ENCODE measurements at regions not wholly inside any gene's neighbourhood (a gene's known extent, or its start where the extent isn't known, plus 50 kb on each side); places are given as distances from the start of the nearest gene placed in this dataset.

DNA sequence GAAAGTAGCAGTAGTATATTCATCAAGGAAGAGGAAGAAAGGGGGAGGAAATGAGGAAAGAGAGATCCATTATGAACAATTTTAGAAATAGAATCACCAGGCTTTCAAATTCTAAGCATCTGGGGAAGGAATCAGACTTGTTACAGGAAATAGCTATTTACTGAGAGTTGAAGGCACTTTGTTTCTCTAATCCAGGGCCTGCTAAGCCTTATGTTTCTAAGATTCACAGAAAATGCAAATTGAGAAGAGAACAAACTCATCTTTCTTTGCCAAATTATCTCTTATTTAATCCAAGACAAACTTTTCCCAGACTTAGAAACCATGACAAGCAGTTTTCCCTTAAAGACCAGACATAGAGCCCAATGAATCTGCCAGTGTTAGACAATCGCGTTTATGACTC, 528.0 kb upstream of the NMUR2 start:
- ATAC-seq, result no peak
- TF ChIP-seq ISL1 (CRISPR knock-in tag; IDR thresholded peaks at IDR 0.05) (no peak), ZFP3 (CRISPR knock-in tag; IDR thresholded peaks at IDR 0.05) (no peak), ZNF70 (CRISPR knock-in tag; IDR thresholded peaks at IDR 0.05) (no peak), OSR1 (CRISPR knock-in tag; IDR thresholded peaks at IDR 0.05) (no peak), ZC3H10 (CRISPR knock-in tag; IDR thresholded peaks at IDR 0.05) (no peak), ESRRG (CRISPR knock-in tag; IDR thresholded peaks at IDR 0.05) (no peak), TCF4 (CRISPR knock-in tag; IDR thresholded peaks at IDR 0.05; ENCODE audit: borderline replicate concordance) (no peak), ARNTL (CRISPR knock-in tag; IDR thresholded peaks at IDR 0.05; ENCODE audit: borderline replicate concordance, low read depth) (no peak), GLIS3 (CRISPR knock-in tag; IDR thresholded peaks at IDR 0.05) (no peak), PPARA (CRISPR knock-in tag; IDR thresholded peaks at IDR 0.05; ENCODE audit: borderline replicate concordance) (no peak), SNAI2 (CRISPR knock-in tag; IDR thresholded peaks at IDR 0.05) (no peak), RARB (CRISPR knock-in tag; IDR thresholded peaks at IDR 0.05) (no peak), TOX (CRISPR knock-in tag; IDR thresholded peaks at IDR 0.05; ENCODE audit: borderline replicate concordance) (no peak)
- TF ChIP-seq, protein P1, sequence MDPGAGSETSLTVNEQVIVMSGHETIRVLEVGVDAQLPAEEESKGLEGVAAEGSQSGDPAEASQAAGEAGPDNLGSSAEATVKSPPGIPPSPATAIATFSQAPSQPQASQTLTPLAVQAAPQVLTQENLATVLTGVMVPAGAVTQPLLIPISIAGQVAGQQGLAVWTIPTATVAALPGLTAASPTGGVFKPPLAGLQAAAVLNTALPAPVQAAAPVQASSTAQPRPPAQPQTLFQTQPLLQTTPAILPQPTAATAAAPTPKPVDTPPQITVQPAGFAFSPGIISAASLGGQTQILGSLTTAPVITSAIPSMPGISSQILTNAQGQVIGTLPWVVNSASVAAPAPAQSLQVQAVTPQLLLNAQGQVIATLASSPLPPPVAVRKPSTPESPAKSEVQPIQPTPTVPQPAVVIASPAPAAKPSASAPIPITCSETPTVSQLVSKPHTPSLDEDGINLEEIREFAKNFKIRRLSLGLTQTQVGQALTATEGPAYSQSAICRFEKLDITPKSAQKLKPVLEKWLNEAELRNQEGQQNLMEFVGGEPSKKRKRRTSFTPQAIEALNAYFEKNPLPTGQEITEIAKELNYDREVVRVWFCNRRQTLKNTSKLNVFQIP (CRISPR knock-in tag; IDR thresholded peaks at IDR 0.05; ENCODE audit: borderline replicate concordance, low read depth), result no peak
- TF ChIP-seq, protein P2, sequence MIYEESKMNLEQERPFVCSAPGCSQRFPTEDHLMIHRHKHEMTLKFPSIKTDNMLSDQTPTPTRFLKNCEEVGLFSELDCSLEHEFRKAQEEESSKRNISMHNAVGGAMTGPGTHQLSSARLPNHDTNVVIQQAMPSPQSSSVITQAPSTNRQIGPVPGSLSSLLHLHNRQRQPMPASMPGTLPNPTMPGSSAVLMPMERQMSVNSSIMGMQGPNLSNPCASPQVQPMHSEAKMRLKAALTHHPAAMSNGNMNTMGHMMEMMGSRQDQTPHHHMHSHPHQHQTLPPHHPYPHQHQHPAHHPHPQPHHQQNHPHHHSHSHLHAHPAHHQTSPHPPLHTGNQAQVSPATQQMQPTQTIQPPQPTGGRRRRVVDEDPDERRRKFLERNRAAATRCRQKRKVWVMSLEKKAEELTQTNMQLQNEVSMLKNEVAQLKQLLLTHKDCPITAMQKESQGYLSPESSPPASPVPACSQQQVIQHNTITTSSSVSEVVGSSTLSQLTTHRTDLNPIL (CRISPR knock-in tag; IDR thresholded peaks at IDR 0.05; ENCODE audit: low read depth), result no peak
- TF ChIP-seq, protein P3, sequence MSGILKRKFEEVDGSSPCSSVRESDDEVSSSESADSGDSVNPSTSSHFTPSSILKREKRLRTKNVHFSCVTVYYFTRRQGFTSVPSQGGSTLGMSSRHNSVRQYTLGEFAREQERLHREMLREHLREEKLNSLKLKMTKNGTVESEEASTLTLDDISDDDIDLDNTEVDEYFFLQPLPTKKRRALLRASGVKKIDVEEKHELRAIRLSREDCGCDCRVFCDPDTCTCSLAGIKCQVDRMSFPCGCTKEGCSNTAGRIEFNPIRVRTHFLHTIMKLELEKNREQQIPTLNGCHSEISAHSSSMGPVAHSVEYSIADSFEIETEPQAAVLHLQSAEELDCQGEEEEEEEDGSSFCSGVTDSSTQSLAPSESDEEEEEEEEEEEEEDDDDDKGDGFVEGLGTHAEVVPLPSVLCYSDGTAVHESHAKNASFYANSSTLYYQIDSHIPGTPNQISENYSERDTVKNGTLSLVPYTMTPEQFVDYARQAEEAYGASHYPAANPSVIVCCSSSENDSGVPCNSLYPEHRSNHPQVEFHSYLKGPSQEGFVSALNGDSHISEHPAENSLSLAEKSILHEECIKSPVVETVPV (CRISPR knock-in tag; IDR thresholded peaks at IDR 0.05), result no peak
- TF ChIP-seq, protein P4, sequence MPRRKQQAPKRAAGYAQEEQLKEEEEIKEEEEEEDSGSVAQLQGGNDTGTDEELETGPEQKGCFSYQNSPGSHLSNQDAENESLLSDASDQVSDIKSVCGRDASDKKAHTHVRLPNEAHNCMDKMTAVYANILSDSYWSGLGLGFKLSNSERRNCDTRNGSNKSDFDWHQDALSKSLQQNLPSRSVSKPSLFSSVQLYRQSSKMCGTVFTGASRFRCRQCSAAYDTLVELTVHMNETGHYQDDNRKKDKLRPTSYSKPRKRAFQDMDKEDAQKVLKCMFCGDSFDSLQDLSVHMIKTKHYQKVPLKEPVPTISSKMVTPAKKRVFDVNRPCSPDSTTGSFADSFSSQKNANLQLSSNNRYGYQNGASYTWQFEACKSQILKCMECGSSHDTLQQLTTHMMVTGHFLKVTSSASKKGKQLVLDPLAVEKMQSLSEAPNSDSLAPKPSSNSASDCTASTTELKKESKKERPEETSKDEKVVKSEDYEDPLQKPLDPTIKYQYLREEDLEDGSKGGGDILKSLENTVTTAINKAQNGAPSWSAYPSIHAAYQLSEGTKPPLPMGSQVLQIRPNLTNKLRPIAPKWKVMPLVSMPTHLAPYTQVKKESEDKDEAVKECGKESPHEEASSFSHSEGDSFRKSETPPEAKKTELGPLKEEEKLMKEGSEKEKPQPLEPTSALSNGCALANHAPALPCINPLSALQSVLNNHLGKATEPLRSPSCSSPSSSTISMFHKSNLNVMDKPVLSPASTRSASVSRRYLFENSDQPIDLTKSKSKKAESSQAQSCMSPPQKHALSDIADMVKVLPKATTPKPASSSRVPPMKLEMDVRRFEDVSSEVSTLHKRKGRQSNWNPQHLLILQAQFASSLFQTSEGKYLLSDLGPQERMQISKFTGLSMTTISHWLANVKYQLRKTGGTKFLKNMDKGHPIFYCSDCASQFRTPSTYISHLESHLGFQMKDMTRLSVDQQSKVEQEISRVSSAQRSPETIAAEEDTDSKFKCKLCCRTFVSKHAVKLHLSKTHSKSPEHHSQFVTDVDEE (CRISPR knock-in tag; IDR thresholded peaks at IDR 0.05), result no peak

DNA sequence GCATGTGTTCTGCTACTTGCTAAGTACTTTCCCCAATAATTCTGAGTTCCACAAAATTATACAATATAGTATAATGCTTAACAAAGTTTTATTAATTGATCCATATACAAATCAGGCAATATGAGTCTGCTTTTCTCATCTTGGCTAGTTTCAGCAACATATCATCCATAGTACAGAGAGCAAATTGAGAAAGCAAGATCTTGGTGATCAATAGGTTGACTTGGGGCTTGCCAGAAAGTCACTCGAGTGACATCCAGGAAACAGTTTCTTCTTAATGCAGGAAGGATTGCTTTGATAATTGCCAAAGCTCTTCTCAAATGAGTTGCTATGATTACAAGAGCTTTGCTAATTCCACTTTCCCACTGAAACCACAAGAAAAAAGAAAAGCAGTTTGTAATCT, 533.6 kb upstream of the NMUR2 start:
- ATAC-seq, result no peak

DNA sequence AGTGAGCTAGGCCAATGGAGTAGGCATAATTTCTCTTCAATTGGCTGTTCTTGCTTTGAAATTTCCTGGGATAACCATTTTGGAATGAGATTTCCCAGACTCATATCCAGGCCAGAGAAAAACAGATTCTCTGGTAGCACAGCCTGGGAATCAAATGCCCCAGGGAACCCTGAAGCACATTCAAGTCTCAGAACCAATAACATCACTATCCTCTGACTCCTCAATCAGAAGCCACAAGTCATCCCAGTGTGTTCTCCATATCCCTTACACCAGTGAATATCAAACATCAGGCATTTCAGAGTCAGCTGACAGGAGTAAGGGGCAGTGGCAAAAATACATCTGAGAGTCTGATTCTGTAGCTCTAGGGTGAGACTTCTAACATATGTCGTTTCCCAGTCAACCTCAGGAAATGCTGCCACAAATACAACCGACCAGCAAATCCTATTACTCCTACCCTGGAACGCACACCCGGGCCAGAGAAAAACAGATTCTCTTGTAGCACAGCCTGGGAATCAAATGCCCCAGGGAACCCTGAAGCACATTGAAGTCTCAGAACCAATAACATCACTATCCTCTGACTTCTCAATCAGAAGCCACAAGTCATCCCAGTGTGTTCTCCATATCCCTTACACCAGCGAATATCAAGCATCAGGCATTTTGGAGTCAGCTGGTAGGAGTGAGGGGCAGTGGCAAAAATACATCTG, 537.7 kb upstream of the NMUR2 start:
- TF ChIP-seq ESRRG (CRISPR knock-in tag; IDR thresholded peaks at IDR 0.05), result no peak
- no peak for TF ChIP-seq BACH2 (CRISPR knock-in tag; IDR thresholded peaks at IDR 0.05; ENCODE audit: borderline replicate concordance)
- no peak for TF ChIP-seq ARNTL (CRISPR knock-in tag; IDR thresholded peaks at IDR 0.05; ENCODE audit: borderline replicate concordance, low read depth)
- TF ChIP-seq ISL1 (CRISPR knock-in tag; IDR thresholded peaks at IDR 0.05), result no peak
- no peak for TF ChIP-seq RARB (CRISPR knock-in tag; IDR thresholded peaks at IDR 0.05)
- no peak for TF ChIP-seq PPARA (CRISPR knock-in tag; IDR thresholded peaks at IDR 0.05; ENCODE audit: borderline replicate concordance)
- TF ChIP-seq SNAI2 (CRISPR knock-in tag; IDR thresholded peaks at IDR 0.05), result no peak
- TF ChIP-seq, protein P4 (CRISPR knock-in tag; IDR thresholded peaks at IDR 0.05), result no peak
- no peak for TF ChIP-seq ZFP3 (CRISPR knock-in tag; IDR thresholded peaks at IDR 0.05)
- TF ChIP-seq, protein P3 (CRISPR knock-in tag; IDR thresholded peaks at IDR 0.05), result no peak
- TF ChIP-seq TOX (CRISPR knock-in tag; IDR thresholded peaks at IDR 0.05; ENCODE audit: borderline replicate concordance), result no peak
- TF ChIP-seq ZNF565 (CRISPR knock-in tag; conservative IDR thresholded peaks at IDR 0.05; ENCODE audit: low read depth), result no peak
- TF ChIP-seq, protein P5, sequence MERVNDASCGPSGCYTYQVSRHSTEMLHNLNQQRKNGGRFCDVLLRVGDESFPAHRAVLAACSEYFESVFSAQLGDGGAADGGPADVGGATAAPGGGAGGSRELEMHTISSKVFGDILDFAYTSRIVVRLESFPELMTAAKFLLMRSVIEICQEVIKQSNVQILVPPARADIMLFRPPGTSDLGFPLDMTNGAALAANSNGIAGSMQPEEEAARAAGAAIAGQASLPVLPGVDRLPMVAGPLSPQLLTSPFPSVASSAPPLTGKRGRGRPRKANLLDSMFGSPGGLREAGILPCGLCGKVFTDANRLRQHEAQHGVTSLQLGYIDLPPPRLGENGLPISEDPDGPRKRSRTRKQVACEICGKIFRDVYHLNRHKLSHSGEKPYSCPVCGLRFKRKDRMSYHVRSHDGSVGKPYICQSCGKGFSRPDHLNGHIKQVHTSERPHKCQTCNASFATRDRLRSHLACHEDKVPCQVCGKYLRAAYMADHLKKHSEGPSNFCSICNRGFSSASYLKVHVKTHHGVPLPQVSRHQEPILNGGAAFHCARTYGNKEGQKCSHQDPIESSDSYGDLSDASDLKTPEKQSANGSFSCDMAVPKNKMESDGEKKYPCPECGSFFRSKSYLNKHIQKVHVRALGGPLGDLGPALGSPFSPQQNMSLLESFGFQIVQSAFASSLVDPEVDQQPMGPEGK (CRISPR knock-in tag; IDR thresholded peaks at IDR 0.05; ENCODE audit: borderline replicate concordance), result no peak
- no peak for TF ChIP-seq ZNF70 (CRISPR knock-in tag; IDR thresholded peaks at IDR 0.05)
- no peak for ATAC-seq

More for the DNA sequence above, 533.6 kb upstream of the NMUR2 start:
- TF ChIP-seq ZNF70 (CRISPR knock-in tag; IDR thresholded peaks at IDR 0.05) (no peak), ESRRG (CRISPR knock-in tag; IDR thresholded peaks at IDR 0.05) (no peak)
